Hepatocyte (in vitro differentiated cells): ENCODE measurements at regions not wholly inside any gene's neighbourhood (a gene's known extent, or its start where the extent isn't known, plus 50 kb on each side); places are given as distances from the start of the nearest gene placed in this dataset.

ENCODE experiments used
- CTCF ChIP-seq: fragments of 200-600 bp; sonication (generic); IDR thresholded peaks from 2 replicates; pipeline ENCODE4 v1.5.1; 2016; ENCODE audit warnings: antibody characterized with exemption, mild to moderate bottlenecking; ENCODE audit not compliant: poor library complexity
- EZH2 ChIP-seq: fragments of 200-600 bp; sonication (generic); IDR thresholded peaks from 2 replicates; pipeline ENCODE4 v1.6.1; 2016; ENCODE audit warnings: antibody characterized with exemption, mild to moderate bottlenecking, borderline replicate concordance

GRCh38 chr1:38733761-38734160 lies 125.8 kb downstream of the RRAGC start:
- no peak for TF ChIP-seq EZH2
- TF ChIP-seq CTCF: no peak
